Endothelial cell of hepatic sinusoid (primary cell): ENCODE measurements at regions not wholly inside any gene's neighbourhood (a gene's known extent, or its start where the extent isn't known, plus 50 kb on each side); places are given as distances from the start of the nearest gene placed in this dataset.
"Not testable (repeated sequence)": the region's sequence is repeated elsewhere in the genome, so short reads cannot be mapped to it uniquely, and the experiment has no call there.

Source experiments
- in situ Hi-C: cut with HindIII; loops from 2 replicates; pipeline ENCODE4 v1.10.0; 2017; ENCODE audit warnings: low sequenced_read_pairs

GRCh38 chr17:13442361-13442760 is 159.4 kb downstream of the HS3ST3A1 start:
- in situ Hi-C loops = no loop called here

- in situ Hi-C loops = no loop called here
These were observed 159.9 kb downstream of the HS3ST3A1 start for GRCh38 chr17:13441873-13442272.

GRCh38 chr17:13437966-13438779 is 163.6 kb downstream of the HS3ST3A1 start:
- in situ Hi-C loops = no loop called here

GRCh38 chr17:13435230-13435629 is 166.5 kb downstream of the HS3ST3A1 start:
- in situ Hi-C loops = no loop called here

GRCh38 chr17:13429201-13429600 is 172.5 kb downstream of the HS3ST3A1 start:
- in situ Hi-C loops = no loop called here

GRCh38 chr17:13428611-13429042 is 173.1 kb downstream of the HS3ST3A1 start:
- in situ Hi-C loops = no loop called here

GRCh38 chr17:13426991-13427390 is 174.7 kb downstream of the HS3ST3A1 start:
- in situ Hi-C loops = no loop called here

GRCh38 chr17:13425390-13425789 is 176.3 kb downstream of the HS3ST3A1 start:
- in situ Hi-C loops = no loop called here

GRCh38 chr17:13421581-13422130 is 180.1 kb downstream of the HS3ST3A1 start:
- in situ Hi-C loops = no loop called here

GRCh38 chr17:13420878-13421277 is 180.9 kb downstream of the HS3ST3A1 start:
- in situ Hi-C loops = no loop called here

GRCh38 chr17:13420418-13420826 is 181.3 kb downstream of the HS3ST3A1 start:
- in situ Hi-C loops = no loop called here

- in situ Hi-C loops = no loop called here
These were observed 182.1 kb downstream of the HS3ST3A1 start for GRCh38 chr17:13419676-13420075.

- in situ Hi-C loops = no loop called here
These were observed 182.8 kb downstream of the HS3ST3A1 start for GRCh38 chr17:13418891-13419290.

- in situ Hi-C loops = no loop called here
These were observed 184.3 kb downstream of the HS3ST3A1 start for GRCh38 chr17:13417381-13417950.

- in situ Hi-C loops = no loop called here
These were observed 184.9 kb downstream of the HS3ST3A1 start for GRCh38 chr17:13416748-13417363.

GRCh38 chr17:13415871-13416416 is 185.8 kb downstream of the HS3ST3A1 start:
- in situ Hi-C loops = no loop called here

GRCh38 chr17:13415200-13415599 is 186.5 kb downstream of the HS3ST3A1 start:
- in situ Hi-C loops = not testable (repeated sequence)

GRCh38 chr17:13413001-13413400 is 188.7 kb downstream of the HS3ST3A1 start:
- in situ Hi-C loops = no loop called here

GRCh38 chr17:13410874-13411273 is 190.9 kb downstream of the HS3ST3A1 start:
- in situ Hi-C loops = no loop called here

- in situ Hi-C loops = no loop called here
These were observed 191.5 kb downstream of the HS3ST3A1 start for GRCh38 chr17:13410214-13410613.

- in situ Hi-C loops = no loop called here
These were observed 192.3 kb downstream of the HS3ST3A1 start for GRCh38 chr17:13409455-13409854.
